ENCODE measurements at regions not wholly inside any gene's neighbourhood (a gene's known extent, or its start where the extent isn't known, plus 50 kb on each side); places are given as distances from the start of the nearest gene placed in this dataset.

- TF ChIP-seq CTCF (IDR thresholded peaks at IDR 0.05) (no peak), POLR2A (IDR thresholded peaks at IDR 0.05) (no peak)
Measured at GRCh38 chr16:85437166-85438052, 175.7 kb upstream of the GSE1 start.

Measured in heart left ventricle (tissue), 13 donors.